GM18505 (cell line): ENCODE measurements at regions not wholly inside any gene's neighbourhood (a gene's known extent, or its start where the extent isn't known, plus 50 kb on each side); places are given as distances from the start of the nearest gene placed in this dataset.
"Not testable (repeated sequence)": the region's sequence is repeated elsewhere in the genome, so short reads cannot be mapped to it uniquely, and the experiment has no call there.

Experiments
- ATAC-seq: cut with Tn5 transposase; IDR thresholded peaks from one replicate; pipeline ENCODE4 v1.9.1; 2021; ENCODE audit not compliant: unreplicated experiment
- POLR2A ChIP-seq: IDR thresholded peaks from 4 replicates; pipeline ENCODE4 v1.6.1; 2011; ENCODE audit warnings: borderline replicate concordance; ENCODE audit not compliant: insufficient read depth, insufficient read length; ENCODE audit errors: extremely low read depth

DNA sequence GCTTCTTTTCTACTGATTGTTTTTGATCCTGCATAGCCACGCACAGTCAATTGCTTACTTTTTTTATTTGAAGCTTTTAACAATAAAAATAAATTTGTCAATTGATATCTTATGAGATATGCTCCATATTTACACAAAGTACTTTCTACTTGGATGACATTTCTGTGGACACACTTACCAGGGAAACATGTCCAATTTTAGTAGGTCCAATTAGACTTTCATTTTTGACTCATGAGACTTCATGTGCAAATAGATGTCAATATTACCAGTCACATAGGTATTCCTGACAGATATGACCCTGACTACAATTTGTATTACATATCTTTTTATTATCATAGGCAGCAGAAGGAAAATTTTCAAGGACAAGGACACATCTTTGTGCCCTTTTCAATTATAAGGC lies 219.9 kb upstream of the ANKRD50 start:
- TF ChIP-seq POLR2A: no peak
- ATAC-seq: no peak

- ATAC-seq: no peak
- no peak for TF ChIP-seq POLR2A
These were observed 218.5 kb upstream of the ANKRD50 start for GRCh38 chr4:124931050-124931449.

- not testable (repeated sequence) for ATAC-seq
These were observed 210.2 kb upstream of the ANKRD50 start for GRCh38 chr4:124922748-124923147.

- no peak for ATAC-seq
- no peak for TF ChIP-seq POLR2A
These were observed 206.1 kb upstream of the ANKRD50 start for GRCh38 chr4:124918559-124919122.

DNA sequence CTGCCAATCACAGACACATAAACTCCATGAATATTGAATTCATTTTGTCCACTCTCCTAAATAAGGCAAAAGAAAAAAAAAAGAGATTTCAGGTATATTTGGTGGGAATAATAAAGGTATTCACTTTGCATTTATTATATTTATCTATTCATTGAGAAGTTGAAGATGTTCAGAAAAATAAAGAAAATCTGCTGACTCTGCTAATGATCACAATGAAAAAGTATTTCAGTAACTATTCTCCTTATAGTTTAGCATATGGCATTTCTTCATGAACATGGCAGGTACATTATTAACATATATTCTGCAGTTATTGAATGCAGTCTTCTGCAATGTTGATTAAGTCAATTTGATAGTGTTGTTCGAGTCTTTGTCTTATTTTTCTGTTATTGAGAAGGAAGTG lies 202.5 kb upstream of the ANKRD50 start:
- no peak for TF ChIP-seq POLR2A
- no peak for ATAC-seq

GRCh38 chr4:124913237-124913636 lies 200.7 kb upstream of the ANKRD50 start:
- no peak for ATAC-seq
- TF ChIP-seq POLR2A: no peak

DNA sequence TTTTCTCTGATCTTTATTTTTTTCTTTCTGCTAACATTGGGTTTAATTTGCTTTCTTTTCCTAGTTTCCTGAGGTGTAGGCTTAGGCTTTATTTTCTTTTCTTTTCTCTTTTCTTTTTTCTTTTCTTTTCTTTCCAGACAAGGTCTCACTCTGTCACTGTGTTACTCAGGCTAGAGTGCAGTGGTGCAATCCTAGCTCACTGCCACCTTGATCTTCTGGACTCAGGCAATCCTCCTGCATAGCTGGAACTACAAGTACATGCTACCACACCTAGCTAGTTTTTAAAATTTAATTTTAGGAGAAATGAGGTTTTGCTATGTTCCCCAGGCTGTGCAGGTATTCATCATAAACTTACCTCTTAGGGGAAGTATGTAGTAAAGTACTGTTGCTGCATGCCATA lies 197.8 kb upstream of the ANKRD50 start:
- no peak for TF ChIP-seq POLR2A
- no peak for ATAC-seq

DNA sequence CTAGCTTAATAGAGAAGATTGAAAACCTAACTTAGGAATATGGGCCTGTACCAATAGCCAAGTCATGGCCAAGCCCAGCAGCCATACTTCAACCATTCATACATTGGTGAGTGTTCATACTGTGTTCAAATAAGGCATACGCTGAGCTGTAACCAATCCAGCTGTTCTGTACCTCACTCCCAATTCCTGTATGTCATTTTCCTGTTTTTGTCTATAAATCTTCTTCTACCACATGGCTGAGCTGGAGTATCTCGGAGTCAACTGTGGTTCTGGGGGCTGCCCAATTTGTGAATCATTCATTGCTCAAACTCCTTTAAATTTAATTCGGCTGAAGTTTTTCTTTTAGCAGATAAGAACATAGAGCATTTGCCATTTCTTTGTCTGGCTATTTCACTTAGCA lies 195.3 kb upstream of the ANKRD50 start:
- ATAC-seq: no peak
- no peak for TF ChIP-seq POLR2A

GRCh38 chr4:124905441-124905840 lies 192.9 kb upstream of the ANKRD50 start:
- TF ChIP-seq POLR2A: no peak

GRCh38 chr4:124904723-124905388 lies 192.3 kb upstream of the ANKRD50 start:
- ATAC-seq: no peak
- TF ChIP-seq POLR2A: no peak

More at GRCh38 chr4:124905441-124905840, 192.9 kb upstream of the ANKRD50 start:
- ATAC-seq: no peak

GRCh38 chr4:124903995-124904722 lies 191.6 kb upstream of the ANKRD50 start:
- TF ChIP-seq POLR2A: no peak
- ATAC-seq: no peak

- TF ChIP-seq POLR2A: no peak
- ATAC-seq: no peak
These were observed 189.5 kb upstream of the ANKRD50 start for GRCh38 chr4:124902001-124902515.

DNA sequence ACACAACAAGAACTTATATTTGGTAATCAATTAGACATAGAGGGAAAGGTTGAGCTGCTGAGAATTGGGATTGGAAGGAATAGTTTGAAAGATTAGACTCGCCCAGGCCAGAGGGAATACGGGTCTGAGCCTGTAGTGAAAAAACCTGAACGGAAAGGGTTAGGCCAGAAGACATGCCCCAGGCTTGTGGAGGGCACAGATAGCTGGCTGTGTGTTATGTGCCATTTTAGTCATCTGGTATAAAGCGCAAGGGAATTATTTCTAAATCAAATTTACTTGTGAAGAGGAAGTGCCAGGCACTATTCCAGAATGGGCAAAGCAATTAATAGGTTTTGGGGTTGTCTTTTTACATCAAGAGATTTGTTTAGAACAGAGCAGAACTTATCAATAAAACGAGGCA lies 187.5 kb upstream of the ANKRD50 start:
- no peak for ATAC-seq
- no peak for TF ChIP-seq POLR2A

DNA sequence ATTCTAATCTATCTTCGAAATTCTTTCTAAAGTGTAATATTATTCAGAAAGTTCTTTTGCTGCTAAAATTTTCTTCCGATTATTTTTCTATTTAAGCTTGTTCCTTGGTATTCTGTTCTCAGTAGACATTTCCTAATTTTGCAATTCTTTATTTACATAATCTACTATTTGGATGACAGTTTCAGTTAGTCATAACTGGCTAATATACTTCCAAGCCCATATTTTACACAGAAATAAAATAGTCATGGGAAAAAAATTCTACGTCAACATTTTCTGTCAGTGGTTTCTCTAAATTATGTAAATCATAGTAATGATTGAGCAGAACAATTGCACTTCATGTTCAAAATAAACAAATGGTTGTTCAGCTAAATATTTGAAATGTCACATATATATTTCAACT lies 178.0 kb upstream of the ANKRD50 start:
- no peak for ATAC-seq
- TF ChIP-seq POLR2A: no peak
